Retina (tissue), 1 donor: ENCODE measurements at regions not wholly inside any gene's neighbourhood (a gene's known extent, or its start where the extent isn't known, plus 50 kb on each side); places are given as distances from the start of the nearest gene placed in this dataset.
"Not testable (repeated sequence)": the region's sequence is repeated elsewhere in the genome, so short reads cannot be mapped to it uniquely, and the experiment has no call there.

ENCODE experiments used
- DNase-seq: peaks from one replicate; pipeline ENCODE4 v3.0.0-alpha.2; 2016

GRCh38 chr4:130026185-130026584 lies 930.2 kb downstream of the C4orf33 start:
- no peak for DNase-seq

- DNase-seq: no peak
Measured at GRCh38 chr4:130027973-130028372, 932.0 kb downstream of the C4orf33 start.

GRCh38 chr4:130028552-130028951 lies 932.6 kb downstream of the C4orf33 start:
- DNase-seq: no peak

- DNase-seq: no peak
Measured at GRCh38 chr4:130029442-130029841, 933.5 kb downstream of the C4orf33 start.

GRCh38 chr4:130031858-130032257 lies 935.9 kb downstream of the C4orf33 start:
- DNase-seq: no peak

GRCh38 chr4:130033657-130034056 lies 937.7 kb downstream of the C4orf33 start:
- not testable (repeated sequence) for DNase-seq

GRCh38 chr4:130034876-130035275 lies 938.9 kb downstream of the C4orf33 start:
- no peak for DNase-seq

- DNase-seq: no peak
Measured at GRCh38 chr4:130035391-130035790, 939.4 kb downstream of the C4orf33 start.

- not testable (repeated sequence) for DNase-seq
Measured at GRCh38 chr4:130037866-130038265, 941.9 kb downstream of the C4orf33 start.

GRCh38 chr4:130038540-130038939 lies 942.6 kb downstream of the C4orf33 start:
- DNase-seq: not testable (repeated sequence)

- DNase-seq: no peak
Measured at GRCh38 chr4:130043732-130044160, 947.8 kb downstream of the C4orf33 start.

GRCh38 chr4:130044788-130045531 lies 949.0 kb downstream of the C4orf33 start:
- no peak for DNase-seq

GRCh38 chr4:130053723-130054122 lies 957.8 kb downstream of the C4orf33 start:
- no peak for DNase-seq

GRCh38 chr4:130054908-130055307 lies 959.0 kb downstream of the C4orf33 start:
- no peak for DNase-seq

- no peak for DNase-seq
Measured at GRCh38 chr4:130056286-130056685, 960.3 kb downstream of the C4orf33 start.

- DNase-seq: no peak
Measured at GRCh38 chr4:130064471-130064870, 968.5 kb downstream of the C4orf33 start.

GRCh38 chr4:130067419-130067818 lies 971.5 kb downstream of the C4orf33 start:
- no peak for DNase-seq

GRCh38 chr4:130068072-130068471 lies 972.1 kb downstream of the C4orf33 start:
- DNase-seq: no peak

- DNase-seq: no peak
Measured at GRCh38 chr4:130071746-130072145, 975.8 kb downstream of the C4orf33 start.

- no peak for DNase-seq
Measured at GRCh38 chr4:130073145-130073790, 977.3 kb downstream of the C4orf33 start.

- no peak for DNase-seq
Measured at GRCh38 chr4:130074096-130074495, 978.1 kb downstream of the C4orf33 start.

- no peak for DNase-seq
Measured at GRCh38 chr4:130077275-130077674, 981.3 kb downstream of the C4orf33 start.

- not testable (repeated sequence) for DNase-seq
Measured at GRCh38 chr4:130079027-130079426, 983.1 kb downstream of the C4orf33 start.

- no peak for DNase-seq
Measured at GRCh38 chr4:130080872-130081451, 985.0 kb downstream of the C4orf33 start.
